Fibroblast of mammary gland (primary cell): ENCODE measurements at regions not wholly inside any gene's neighbourhood (a gene's known extent, or its start where the extent isn't known, plus 50 kb on each side); places are given as distances from the start of the nearest gene placed in this dataset.
"Not testable (repeated sequence)": the region's sequence is repeated elsewhere in the genome, so short reads cannot be mapped to it uniquely, and the experiment has no call there.

Experiments
- DNase-seq: peaks from one replicate; pipeline ENCODE4 v3.0.0-alpha.2; 2010; ENCODE audit warnings: low read depth
- H3K4me3 ChIP-seq: 2 replicates; pipeline ENCODE4 v1.5.1; 2011; ENCODE audit warnings: low read depth, mild to moderate bottlenecking, low read length, moderate library complexity; ENCODE audit not compliant: control insufficient read depth
- CTCF ChIP-seq: conservative IDR thresholded peaks from 2 replicates; pipeline ENCODE4 v1.5.1; 2011; ENCODE audit warnings: low read depth, low read length, inconsistent platforms; ENCODE audit not compliant: control insufficient read depth, insufficient read depth

GRCh38 chr3:86388820-86389219 is 602.1 kb downstream of the VGLL3 start:
- DNase-seq: no peak
- H3K4me3 ChIP-seq: no peak overlapping the region
- TF ChIP-seq CTCF: no peak

DNA sequence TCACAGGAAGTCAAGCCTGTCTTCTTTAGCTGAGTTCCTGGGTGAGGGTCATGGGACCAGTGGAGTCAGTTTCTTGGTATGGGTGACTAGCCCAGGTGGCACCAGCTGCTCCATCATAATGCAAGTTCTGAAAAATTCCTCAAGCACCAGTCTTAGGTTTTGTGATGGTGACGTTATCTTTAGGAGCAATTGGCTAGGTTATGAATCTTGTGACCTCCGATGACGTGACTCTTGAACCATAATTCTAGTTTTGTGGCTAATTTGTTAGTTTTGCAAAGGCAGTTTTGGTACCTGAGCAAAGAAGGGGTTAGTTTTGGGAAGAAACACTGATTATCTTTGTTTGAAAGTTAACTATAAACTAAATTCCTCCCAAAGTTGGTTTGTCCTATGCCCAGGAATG is 608.4 kb downstream of the VGLL3 start:
- no peak for DNase-seq
- H3K4me3 ChIP-seq: no peak overlapping the region
- no peak for TF ChIP-seq CTCF

GRCh38 chr3:86381247-86381646 is 609.7 kb downstream of the VGLL3 start:
- H3K4me3 ChIP-seq: no peak overlapping the region
- no peak for DNase-seq
- TF ChIP-seq CTCF: no peak

DNA sequence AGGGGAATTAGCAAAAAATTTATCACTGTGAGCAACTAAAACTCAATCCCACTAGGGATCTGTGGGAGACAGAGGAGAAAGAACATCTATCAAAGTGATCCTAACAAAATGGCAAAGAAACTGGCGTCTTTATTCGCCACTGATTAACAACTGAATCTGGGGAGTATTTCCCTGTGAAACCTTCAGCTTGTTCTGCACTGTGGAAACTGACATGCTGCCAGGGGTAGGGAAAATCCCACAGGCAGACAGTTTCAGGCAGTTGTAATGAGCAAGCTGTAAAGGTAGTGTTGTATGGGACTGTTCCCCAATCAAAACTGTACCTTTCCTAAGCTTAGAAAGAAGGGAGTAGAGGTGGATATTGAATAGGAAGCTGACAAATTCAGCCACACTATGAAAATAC is 611.7 kb downstream of the VGLL3 start:
- DNase-seq: no peak

DNA sequence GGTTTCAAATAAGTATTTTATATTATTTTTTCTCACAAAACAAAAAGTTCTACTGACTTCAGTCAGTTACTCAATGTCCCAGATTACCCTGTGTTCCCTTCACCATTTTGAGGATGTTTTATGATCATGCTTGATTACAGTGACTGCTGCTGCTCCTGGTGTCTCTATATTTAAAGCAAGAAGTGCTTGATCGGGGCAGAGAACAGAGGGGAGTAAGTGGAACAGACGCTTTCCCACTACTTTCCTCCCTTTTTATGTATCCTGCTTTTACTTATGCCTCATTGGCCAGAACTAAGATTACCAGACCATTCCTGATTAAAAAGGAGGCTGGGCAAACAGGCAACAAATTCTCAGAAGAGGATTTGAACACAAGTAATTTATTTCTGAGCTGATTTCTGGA is 612.1 kb downstream of the VGLL3 start:
- no peak overlapping the region for H3K4me3 ChIP-seq
- TF ChIP-seq CTCF: no peak
- no peak for DNase-seq

More for the DNA sequence above, 611.7 kb downstream of the VGLL3 start:
- TF ChIP-seq CTCF: no peak
- no peak overlapping the region for H3K4me3 ChIP-seq

- not testable (repeated sequence) for H3K4me3 ChIP-seq, DNase-seq
These were observed 655.4 kb downstream of the VGLL3 start for GRCh38 chr3:86335566-86335965.

GRCh38 chr3:86333636-86334035 is 657.3 kb downstream of the VGLL3 start:
- no peak for DNase-seq
- no peak overlapping the region for H3K4me3 ChIP-seq
- TF ChIP-seq CTCF: no peak
